ENCODE measurements at regions not wholly inside any gene's neighbourhood (a gene's known extent, or its start where the extent isn't known, plus 50 kb on each side); places are given as distances from the start of the nearest gene placed in this dataset.

DNA sequence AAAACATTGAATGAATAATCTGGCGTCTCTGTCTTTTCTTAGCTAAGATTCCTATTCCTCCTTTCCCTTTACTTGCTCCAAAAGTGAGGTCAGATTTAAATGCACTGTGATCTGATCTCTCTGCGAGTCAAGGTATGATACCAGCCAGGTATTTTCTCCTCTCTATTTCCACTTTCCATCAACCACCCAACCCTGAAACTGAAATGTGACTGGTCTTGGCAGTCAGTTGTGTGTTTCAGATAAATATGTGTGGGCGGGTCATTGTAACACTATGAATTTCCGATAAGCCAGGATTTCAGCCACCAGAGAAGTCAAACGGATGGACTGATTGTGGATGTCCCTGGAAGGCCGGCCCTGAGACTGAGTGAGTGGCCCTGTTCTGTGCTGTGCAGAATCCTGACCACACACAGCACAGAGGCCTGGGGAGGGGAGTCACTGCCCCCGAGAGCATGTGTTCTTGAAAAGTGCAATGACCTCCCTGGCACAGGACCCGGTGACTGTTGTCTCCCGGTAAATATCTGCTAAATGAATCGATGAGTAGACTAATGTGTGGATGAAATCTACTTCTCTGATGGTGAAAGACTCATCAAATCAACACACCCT, 612.5 kb upstream of the TMEM132C start:
- H3K36me3 ChIP-seq (ENCODE audit: insufficient read depth, low read length), result no peaks in the 10 kb centered on the region
- DNase-seq (ENCODE audit: insufficient read length, low spot score, missing footprints), result no peak
- H3K27ac ChIP-seq (ENCODE audit: low read depth, low read length), result no peak overlapping the region
- H4K20me1 ChIP-seq (ENCODE audit: insufficient read depth, low read length), result no peaks in the 10 kb centered on the region
- no peaks in the 10 kb centered on the region for H3K27me3 ChIP-seq (ENCODE audit: insufficient read depth, low read length)
- H3K4me3 ChIP-seq (ENCODE audit: insufficient read depth, low read length), result no peak overlapping the region
- H3K9me3 ChIP-seq (ENCODE audit: low read depth, low read length), result no peaks in the 10 kb centered on the region
- peaks cover 5% of the 10 kb centered on the region for H3K4me1 ChIP-seq (ENCODE audit: insufficient read depth, low read length)
- no peaks in the 10 kb centered on the region for H3K79me2 ChIP-seq (ENCODE audit: insufficient read depth, low read length)
- TF ChIP-seq CTCF (IDR thresholded peaks at IDR 0.05; ENCODE audit: extremely low read depth, low read depth, low read length), result no peak
- no peak overlapping the region for H2AFZ ChIP-seq (ENCODE audit: low read length)
- H3K4me2 ChIP-seq (ENCODE audit: insufficient read depth, low read length), result no peak overlapping the region

- no peaks in the 10 kb centered on the region for H3K36me3 ChIP-seq (ENCODE audit: insufficient read depth, low read length)
- no peaks in the 10 kb centered on the region for H3K79me2 ChIP-seq (ENCODE audit: insufficient read depth, low read length)
- H2AFZ ChIP-seq (ENCODE audit: low read length), result no peak overlapping the region
- H3K9me3 ChIP-seq (ENCODE audit: low read depth, low read length), result no peaks in the 10 kb centered on the region
- no peak for DNase-seq (ENCODE audit: insufficient read length, low spot score, missing footprints)
- H3K4me1 ChIP-seq (ENCODE audit: insufficient read depth, low read length), result peaks cover 5% of the 10 kb centered on the region
- H3K4me3 ChIP-seq (ENCODE audit: insufficient read depth, low read length), result no peak overlapping the region
- H3K4me2 ChIP-seq (ENCODE audit: insufficient read depth, low read length), result no peak overlapping the region
- no peaks in the 10 kb centered on the region for H3K27me3 ChIP-seq (ENCODE audit: insufficient read depth, low read length)
- H4K20me1 ChIP-seq (ENCODE audit: insufficient read depth, low read length), result no peaks in the 10 kb centered on the region
- no peak overlapping the region for H3K27ac ChIP-seq (ENCODE audit: low read depth, low read length)
- TF ChIP-seq CTCF (IDR thresholded peaks at IDR 0.05; ENCODE audit: extremely low read depth, low read depth, low read length), result no peak
Observed at GRCh38 chr12:127655691-127656090, 611.3 kb upstream of the TMEM132C start.

- Histone ChIP-seq H3K27ac (ENCODE audit: low read depth, low read length) (no peak overlapping the region), H3K4me1 (ENCODE audit: insufficient read depth, low read length) (peaks cover 5% of the 10 kb centered on the region), H3K36me3 (ENCODE audit: insufficient read depth, low read length) (no peaks in the 10 kb centered on the region), H3K27me3 (ENCODE audit: insufficient read depth, low read length) (no peaks in the 10 kb centered on the region), H3K4me2 (ENCODE audit: insufficient read depth, low read length) (no peak overlapping the region), H3K79me2 (ENCODE audit: insufficient read depth, low read length) (no peaks in the 10 kb centered on the region), H3K9me3 (ENCODE audit: low read depth, low read length) (no peaks in the 10 kb centered on the region), H2AFZ (ENCODE audit: low read length) (no peak overlapping the region), H4K20me1 (ENCODE audit: insufficient read depth, low read length) (no peaks in the 10 kb centered on the region), H3K4me3 (ENCODE audit: insufficient read depth, low read length) (no peak overlapping the region)
- TF ChIP-seq CTCF (IDR thresholded peaks at IDR 0.05; ENCODE audit: extremely low read depth, low read depth, low read length), result no peak
- no peak for DNase-seq (ENCODE audit: insufficient read length, low spot score, missing footprints)
Observed at GRCh38 chr12:127656266-127656665, 610.7 kb upstream of the TMEM132C start.

- H3K27ac ChIP-seq (ENCODE audit: low read depth, low read length), result no peak overlapping the region
- H2AFZ ChIP-seq (ENCODE audit: low read length), result no peak overlapping the region
- H3K79me2 ChIP-seq (ENCODE audit: insufficient read depth, low read length), result no peaks in the 10 kb centered on the region
- no peak for TF ChIP-seq CTCF (IDR thresholded peaks at IDR 0.05; ENCODE audit: extremely low read depth, low read depth, low read length)
- no peaks in the 10 kb centered on the region for H3K27me3 ChIP-seq (ENCODE audit: insufficient read depth, low read length)
- H3K4me2 ChIP-seq (ENCODE audit: insufficient read depth, low read length), result no peak overlapping the region
- peak; percentile 83 for DNase-seq (ENCODE audit: insufficient read length, low spot score, missing footprints)
- H3K9me3 ChIP-seq (ENCODE audit: low read depth, low read length), result no peaks in the 10 kb centered on the region
- peaks cover 5% of the 10 kb centered on the region for H3K4me1 ChIP-seq (ENCODE audit: insufficient read depth, low read length)
- H3K36me3 ChIP-seq (ENCODE audit: insufficient read depth, low read length), result no peaks in the 10 kb centered on the region
- H3K4me3 ChIP-seq (ENCODE audit: insufficient read depth, low read length), result no peak overlapping the region
- H4K20me1 ChIP-seq (ENCODE audit: insufficient read depth, low read length), result no peaks in the 10 kb centered on the region
Observed at GRCh38 chr12:127657036-127657435, 609.9 kb upstream of the TMEM132C start.
